CD14-positive monocyte (primary cell): ENCODE measurements at regions not wholly inside any gene's neighbourhood (a gene's known extent, or its start where the extent isn't known, plus 50 kb on each side); places are given as distances from the start of the nearest gene placed in this dataset.

Source experiments
- DNase-seq, 3 donors: peaks; one replicate each; pipeline ENCODE4 v3.0.0-alpha.2; 2011 to 2022
- H2AFZ ChIP-seq: 2 replicates; pipeline ENCODE4 v1.6.0; 2012; ENCODE audit warnings: mild to moderate bottlenecking, low read depth, low read length, inconsistent platforms; ENCODE audit not compliant: insufficient read depth, poor library complexity, severe bottlenecking
- H3K27ac ChIP-seq, 2 donors: 1 replicate in 1 of 2; 2 replicates in 1 of 2; pipeline ENCODE4 v1.5.1; 2012 to 2013; ENCODE audit warnings: low read length in 2 of 2, control low read depth in 1 of 2, inconsistent platforms in 1 of 2, low read depth in 1 of 2, mild to moderate bottlenecking in 1 of 2
- H3K27me3 ChIP-seq, 2 donors: one replicate each; pipeline versions ENCODE4 v1.6.0 to v1.6.1; 2011 to 2013; ENCODE audit warnings: low read length in 2 of 2; ENCODE audit not compliant: control insufficient read depth in 2 of 2, insufficient read depth in 2 of 2
- H3K36me3 ChIP-seq, 2 donors: replicated peaks in 1 of 2; 1 replicate in 1 of 2; 2 replicates in 1 of 2; pipeline versions ENCODE4 v1.5.1 to v1.6.1; 2012 to 2013; ENCODE audit warnings: low read length in 2 of 2, control low read depth in 1 of 2, inconsistent platforms in 1 of 2, mild to moderate bottlenecking in 1 of 2; ENCODE audit not compliant: insufficient read depth in 2 of 2, control insufficient read depth in 1 of 2
- H3K4me1 ChIP-seq, 2 donors: 1 replicate in 1 of 2; 2 replicates in 1 of 2; pipeline versions ENCODE4 v1.5.1 to v1.6.1; 2012 to 2013; ENCODE audit warnings: low read length in 2 of 2, control low read depth in 1 of 2, inconsistent platforms in 1 of 2, mild to moderate bottlenecking in 1 of 2, moderate library complexity in 1 of 2; ENCODE audit not compliant: insufficient read depth in 2 of 2, control insufficient read depth in 1 of 2
- H3K4me2 ChIP-seq: replicated peaks from 2 replicates; pipeline ENCODE3; 2012; ENCODE audit warnings: low read length, moderate library complexity, mild to moderate bottlenecking; ENCODE audit not compliant: poor library complexity, severe bottlenecking; ENCODE audit errors: extremely low read depth
- H3K4me3 ChIP-seq, 3 experiments: fragments of 200-600 bp in 1 of 3; sonication (generic) in 1 of 3; replicated peaks in 1 of 3; 1 replicate in 2 of 3; 2 replicates in 1 of 3; pipeline ENCODE4 v1.5.1; 2011 to 2013; ENCODE audit warnings: low read length in 3 of 3, mild to moderate bottlenecking in 3 of 3, control low read depth in 2 of 3, low read depth in 2 of 3, inconsistent platforms in 1 of 3, moderate library complexity in 1 of 3
- H3K79me2 ChIP-seq: 2 replicates; pipeline ENCODE4 v1.6.0; 2012; ENCODE audit warnings: mild to moderate bottlenecking, control low read depth, inconsistent platforms, low read length, moderate library complexity; ENCODE audit not compliant: insufficient read depth
- H3K9ac ChIP-seq: 2 replicates; pipeline ENCODE4 v1.6.0; 2017; ENCODE audit warnings: low read length, mild to moderate bottlenecking; ENCODE audit not compliant: insufficient read depth, poor library complexity, severe bottlenecking
- H3K9me3 ChIP-seq, 2 donors: replicated peaks in 1 of 2; 1 replicate in 1 of 2; 2 replicates in 1 of 2; pipeline versions ENCODE4 v1.5.1 to v1.6.1; 2012 to 2013; ENCODE audit warnings: low read length in 2 of 2, control low read depth in 1 of 2; ENCODE audit not compliant: control insufficient read depth in 1 of 2, insufficient read depth in 1 of 2
- H4K20me1 ChIP-seq: 2 replicates; pipeline ENCODE4 v1.6.0; 2012; ENCODE audit warnings: mild to moderate bottlenecking, low read length, control low read depth, moderate library complexity; ENCODE audit not compliant: insufficient read depth
- H3K27ac Mint-ChIP-seq, 7 donors: one replicate each; pipeline ENCODE4 v1.8.0; 2020; ENCODE audit warnings: mild to moderate bottlenecking in 7 of 7, mixed read lengths in 7 of 7, moderate library complexity in 6 of 7, inconsistent platforms in 2 of 7
- H3K27me3 Mint-ChIP-seq, 3 donors: one replicate each; pipeline ENCODE4 v1.8.0; 2021 to 2022; ENCODE audit warnings: low read depth in 3 of 3, mild to moderate bottlenecking in 3 of 3, mixed read lengths in 3 of 3, moderate library complexity in 3 of 3, inconsistent platforms in 1 of 3
- H3K36me3 Mint-ChIP-seq, 2 donors: one replicate each; pipeline ENCODE4 v1.8.0; 2020; ENCODE audit warnings: mixed read lengths in 2 of 2, inconsistent platforms in 1 of 2, mild to moderate bottlenecking in 1 of 2
- H3K4me1 Mint-ChIP-seq: one replicate; pipeline ENCODE4 v1.8.0; 2020; ENCODE audit warnings: mild to moderate bottlenecking, mixed read lengths
- H3K4me3 Mint-ChIP-seq, 2 donors: one replicate each; pipeline ENCODE4 v1.8.0; 2020; ENCODE audit warnings: mild to moderate bottlenecking in 2 of 2, mixed read lengths in 2 of 2, moderate library complexity in 1 of 2
- H3K9me3 Mint-ChIP-seq, 7 donors: one replicate each; pipeline ENCODE4 v1.8.0; 2020 to 2022; ENCODE audit warnings: mixed read lengths in 7 of 7, mild to moderate bottlenecking in 6 of 7, moderate library complexity in 6 of 7, inconsistent platforms in 2 of 7
- WGBS: methylation state at CpG from one replicate; pipeline ENCODE4 v1.1.5; 2013; ENCODE audit warnings: missing lambda C conversion rate; ENCODE audit not compliant: insufficient coverage; 5-methylcytosine and 5-hydroxymethylcytosine counted together
- intact Hi-C, 2 donors: fragments of 100-400 bp; cut with micrococcal nuclease; formaldehyde crosslinking; loops; one replicate each; pipeline versions ENCODE4 v1.15.0 to v1.15.1; 2023
- TF ChIP-seq, protein P1 (sequence below): fragments of 200-600 bp; IDR thresholded peaks from one replicate; pipeline ENCODE4 v1.8.0; 2022; ENCODE audit warnings: antibody characterized with exemption, mild to moderate bottlenecking

- no peak overlapping the region for H3K4me3 ChIP-seq
- TF ChIP-seq, protein P1, sequence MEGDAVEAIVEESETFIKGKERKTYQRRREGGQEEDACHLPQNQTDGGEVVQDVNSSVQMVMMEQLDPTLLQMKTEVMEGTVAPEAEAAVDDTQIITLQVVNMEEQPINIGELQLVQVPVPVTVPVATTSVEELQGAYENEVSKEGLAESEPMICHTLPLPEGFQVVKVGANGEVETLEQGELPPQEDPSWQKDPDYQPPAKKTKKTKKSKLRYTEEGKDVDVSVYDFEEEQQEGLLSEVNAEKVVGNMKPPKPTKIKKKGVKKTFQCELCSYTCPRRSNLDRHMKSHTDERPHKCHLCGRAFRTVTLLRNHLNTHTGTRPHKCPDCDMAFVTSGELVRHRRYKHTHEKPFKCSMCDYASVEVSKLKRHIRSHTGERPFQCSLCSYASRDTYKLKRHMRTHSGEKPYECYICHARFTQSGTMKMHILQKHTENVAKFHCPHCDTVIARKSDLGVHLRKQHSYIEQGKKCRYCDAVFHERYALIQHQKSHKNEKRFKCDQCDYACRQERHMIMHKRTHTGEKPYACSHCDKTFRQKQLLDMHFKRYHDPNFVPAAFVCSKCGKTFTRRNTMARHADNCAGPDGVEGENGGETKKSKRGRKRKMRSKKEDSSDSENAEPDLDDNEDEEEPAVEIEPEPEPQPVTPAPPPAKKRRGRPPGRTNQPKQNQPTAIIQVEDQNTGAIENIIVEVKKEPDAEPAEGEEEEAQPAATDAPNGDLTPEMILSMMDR, result no peak
- peaks cover 0 to 5% (median 2%) of the 10 kb centered on the region in 7 donors for H3K9me3 Mint-ChIP-seq
- no peak overlapping the region for H3K4me2 ChIP-seq
- DNase-seq, result no peak
- no peak overlapping the region for H3K4me3 Mint-ChIP-seq
- no peaks in the 10 kb centered on the region for H3K79me2 ChIP-seq
- H3K36me3 Mint-ChIP-seq, result no peaks in the 10 kb centered on the region
- intact Hi-C loops, result no loop called here
- peaks cover 2 to 7% (median 3%) of the 10 kb centered on the region in 3 donors for H3K27me3 Mint-ChIP-seq
- no peaks in the 10 kb centered on the region for H3K4me1 ChIP-seq
- no peaks in the 10 kb centered on the region for H3K27me3 ChIP-seq
- no peak overlapping the region for H3K9ac ChIP-seq
- H2AFZ ChIP-seq, result no peak overlapping the region
- no peaks in the 10 kb centered on the region for H3K36me3 ChIP-seq
- H3K4me1 Mint-ChIP-seq, result no peaks in the 10 kb centered on the region
- WGBS, result 92% methylated on average over 15 of the region's 19 CpGs
- H3K27ac Mint-ChIP-seq, result no peak overlapping the region
- H3K27ac ChIP-seq, result no peak overlapping the region
- H3K9me3 ChIP-seq, result no peaks in the 10 kb centered on the region
- H4K20me1 ChIP-seq, result no peaks in the 10 kb centered on the region
Observed at GRCh38 chr22:48173061-48173772, 1410.8 kb downstream of the TBC1D22A start.

GRCh38 chr22:48171271-48171691, 1408.8 kb downstream of the TBC1D22A start:
- no peak for DNase-seq
- no peaks in the 10 kb centered on the region for H3K9me3 ChIP-seq
- no peaks in the 10 kb centered on the region for H3K36me3 ChIP-seq
- Mint-ChIP-seq H3K36me3 (no peaks in the 10 kb centered on the region), H3K4me3 (no peak overlapping the region), H3K4me1 (no peaks in the 10 kb centered on the region), H3K27me3 (peaks cover 2 to 4% (median 3%) of the 10 kb centered on the region in 3 donors), H3K27ac (no peak overlapping the region), H3K9me3 (peaks cover 0 to 3% (median 2%) of the 10 kb centered on the region in 7 donors)
- no peaks in the 10 kb centered on the region for H3K79me2 ChIP-seq
- H3K9ac ChIP-seq, result no peak overlapping the region
- 72% methylated on average over 7 of the region's 7 CpGs for WGBS
- no peak overlapping the region for H2AFZ ChIP-seq
- no peaks in the 10 kb centered on the region for H3K4me1 ChIP-seq
- no peak overlapping the region for H3K27ac ChIP-seq
- TF ChIP-seq, protein P1, result no peak
- H3K4me2 ChIP-seq, result no peak overlapping the region
- H3K27me3 ChIP-seq, result no peaks in the 10 kb centered on the region
- intact Hi-C loops, result no loop called here
- no peak overlapping the region for H3K4me3 ChIP-seq
- H4K20me1 ChIP-seq, result no peaks in the 10 kb centered on the region
